C4-2B (cell line): ENCODE measurements at regions not wholly inside any gene's neighbourhood (a gene's known extent, or its start where the extent isn't known, plus 50 kb on each side); places are given as distances from the start of the nearest gene placed in this dataset.

Source experiments
- ZFX ChIP-seq: fragments of 450-650 bp; IDR thresholded peaks from 2 replicates; pipeline ENCODE4 v1.6.1; 2017
- TF ChIP-seq, protein P1 (sequence below): fragments of 450-650 bp; conservative IDR thresholded peaks from 2 replicates; pipeline ENCODE4 v1.5.1; 2017; ENCODE audit warnings: mild to moderate bottlenecking

DNA sequence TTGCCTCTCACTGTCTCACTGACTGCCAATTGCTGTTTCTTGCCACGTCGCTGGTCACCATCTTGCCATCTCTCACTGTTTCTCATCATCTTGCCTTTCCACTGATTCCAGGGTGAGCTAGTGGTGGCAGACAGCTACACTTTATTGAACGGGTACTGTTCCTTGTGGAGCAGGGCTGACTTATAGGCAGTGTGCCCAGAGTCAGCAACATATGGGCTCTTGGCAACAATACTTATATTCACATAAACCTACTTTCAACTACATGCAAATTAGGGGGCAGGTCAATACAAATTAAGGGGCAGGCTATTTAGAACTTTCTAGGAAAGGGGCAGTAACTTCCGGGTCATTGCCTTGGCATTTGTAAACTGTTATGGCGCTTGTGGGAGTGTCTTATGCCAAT lies 186.2 kb upstream of the SYNDIG1 start:
- TF ChIP-seq, protein P1, sequence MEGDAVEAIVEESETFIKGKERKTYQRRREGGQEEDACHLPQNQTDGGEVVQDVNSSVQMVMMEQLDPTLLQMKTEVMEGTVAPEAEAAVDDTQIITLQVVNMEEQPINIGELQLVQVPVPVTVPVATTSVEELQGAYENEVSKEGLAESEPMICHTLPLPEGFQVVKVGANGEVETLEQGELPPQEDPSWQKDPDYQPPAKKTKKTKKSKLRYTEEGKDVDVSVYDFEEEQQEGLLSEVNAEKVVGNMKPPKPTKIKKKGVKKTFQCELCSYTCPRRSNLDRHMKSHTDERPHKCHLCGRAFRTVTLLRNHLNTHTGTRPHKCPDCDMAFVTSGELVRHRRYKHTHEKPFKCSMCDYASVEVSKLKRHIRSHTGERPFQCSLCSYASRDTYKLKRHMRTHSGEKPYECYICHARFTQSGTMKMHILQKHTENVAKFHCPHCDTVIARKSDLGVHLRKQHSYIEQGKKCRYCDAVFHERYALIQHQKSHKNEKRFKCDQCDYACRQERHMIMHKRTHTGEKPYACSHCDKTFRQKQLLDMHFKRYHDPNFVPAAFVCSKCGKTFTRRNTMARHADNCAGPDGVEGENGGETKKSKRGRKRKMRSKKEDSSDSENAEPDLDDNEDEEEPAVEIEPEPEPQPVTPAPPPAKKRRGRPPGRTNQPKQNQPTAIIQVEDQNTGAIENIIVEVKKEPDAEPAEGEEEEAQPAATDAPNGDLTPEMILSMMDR: no peak
- TF ChIP-seq ZFX: no peak
